ENCODE measurements at regions not wholly inside any gene's neighbourhood (a gene's known extent, or its start where the extent isn't known, plus 50 kb on each side); places are given as distances from the start of the nearest gene placed in this dataset.

DNA sequence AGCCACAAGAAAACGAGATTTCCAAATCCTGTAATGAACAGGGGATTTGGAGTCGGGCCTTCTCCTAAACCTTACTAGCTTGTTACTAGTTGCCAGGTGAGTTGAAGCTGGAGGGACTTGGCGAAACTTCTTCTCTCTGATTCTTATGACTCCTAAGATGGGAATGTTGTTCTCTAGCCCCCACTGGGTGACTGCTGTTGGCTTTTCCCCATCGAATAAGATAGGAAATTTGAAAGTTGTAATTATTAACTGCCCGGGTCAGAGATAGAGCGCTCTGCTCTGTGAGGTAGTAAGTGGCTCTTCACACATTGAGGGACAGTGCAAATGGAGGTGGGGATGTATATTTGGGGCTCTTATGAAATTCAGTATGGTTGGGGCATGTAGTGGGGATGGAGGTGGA lies 111.2 kb upstream of the MBNL2 start:
- H3K27ac ChIP-seq, result no peak overlapping the region
- H3K36me3 ChIP-seq, result no peaks in the 10 kb centered on the region
- no peaks in the 10 kb centered on the region for H3K9me3 ChIP-seq
- H3K27me3 ChIP-seq, result no peaks in the 10 kb centered on the region
- intact Hi-C loops (cut with DNase I; ENCODE audit: low total_unique reads), result loop anchor here (10.0 kb wide), 2 partner anchors 114 to 234 kb away; partner anchors contain the start of gene MBNL2
- H3K4me1 ChIP-seq, result no peaks in the 10 kb centered on the region
- no peak for TF ChIP-seq POLR2AphosphoS5 (IDR thresholded peaks at IDR 0.05)
- TF ChIP-seq, protein P1, sequence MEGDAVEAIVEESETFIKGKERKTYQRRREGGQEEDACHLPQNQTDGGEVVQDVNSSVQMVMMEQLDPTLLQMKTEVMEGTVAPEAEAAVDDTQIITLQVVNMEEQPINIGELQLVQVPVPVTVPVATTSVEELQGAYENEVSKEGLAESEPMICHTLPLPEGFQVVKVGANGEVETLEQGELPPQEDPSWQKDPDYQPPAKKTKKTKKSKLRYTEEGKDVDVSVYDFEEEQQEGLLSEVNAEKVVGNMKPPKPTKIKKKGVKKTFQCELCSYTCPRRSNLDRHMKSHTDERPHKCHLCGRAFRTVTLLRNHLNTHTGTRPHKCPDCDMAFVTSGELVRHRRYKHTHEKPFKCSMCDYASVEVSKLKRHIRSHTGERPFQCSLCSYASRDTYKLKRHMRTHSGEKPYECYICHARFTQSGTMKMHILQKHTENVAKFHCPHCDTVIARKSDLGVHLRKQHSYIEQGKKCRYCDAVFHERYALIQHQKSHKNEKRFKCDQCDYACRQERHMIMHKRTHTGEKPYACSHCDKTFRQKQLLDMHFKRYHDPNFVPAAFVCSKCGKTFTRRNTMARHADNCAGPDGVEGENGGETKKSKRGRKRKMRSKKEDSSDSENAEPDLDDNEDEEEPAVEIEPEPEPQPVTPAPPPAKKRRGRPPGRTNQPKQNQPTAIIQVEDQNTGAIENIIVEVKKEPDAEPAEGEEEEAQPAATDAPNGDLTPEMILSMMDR (IDR thresholded peaks at IDR 0.05), result no peak
- no peak for TF ChIP-seq POLR2A (IDR thresholded peaks at IDR 0.05)
- H3K4me3 ChIP-seq, result no peak overlapping the region
- no peak for DNase-seq (ENCODE audit: low spot score in 2 of 2)

DNA sequence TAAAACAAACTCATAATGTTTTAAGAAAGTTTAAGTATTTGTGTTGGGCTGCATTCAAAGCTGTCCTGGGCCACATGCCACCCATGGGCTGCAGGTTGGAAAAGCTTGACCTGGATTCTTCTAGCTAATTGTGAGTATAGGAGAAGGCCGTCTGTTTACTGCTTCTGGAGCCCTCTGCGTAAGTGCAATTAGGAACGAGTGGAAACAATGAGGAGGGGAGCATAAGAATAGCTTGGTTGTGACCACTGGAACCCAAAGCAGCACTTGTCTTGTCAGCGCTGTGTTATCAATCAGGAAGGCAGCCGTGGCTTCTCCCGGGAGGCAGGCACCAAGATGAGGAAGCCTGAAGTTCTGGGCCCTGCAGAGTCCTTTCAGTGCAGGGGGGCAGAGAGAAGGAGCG lies 110.4 kb upstream of the MBNL2 start:
- Histone ChIP-seq H3K9me3 (no peaks in the 10 kb centered on the region), H3K4me1 (no peaks in the 10 kb centered on the region), H3K36me3 (no peaks in the 10 kb centered on the region), H3K27me3 (no peaks in the 10 kb centered on the region), H3K27ac (no peak overlapping the region), H3K4me3 (no peak overlapping the region)
- no peak for TF ChIP-seq POLR2AphosphoS5 (IDR thresholded peaks at IDR 0.05)
- TF ChIP-seq, protein P1 (IDR thresholded peaks at IDR 0.05), result no peak
- no peak for TF ChIP-seq POLR2A (IDR thresholded peaks at IDR 0.05)
- no peak for DNase-seq (ENCODE audit: low spot score in 2 of 2)
- intact Hi-C loops (cut with DNase I; ENCODE audit: low total_unique reads), result loop anchor here (10.0 kb wide), 2 partner anchors 113 to 233 kb away; partner anchors contain the start of gene MBNL2

DNA sequence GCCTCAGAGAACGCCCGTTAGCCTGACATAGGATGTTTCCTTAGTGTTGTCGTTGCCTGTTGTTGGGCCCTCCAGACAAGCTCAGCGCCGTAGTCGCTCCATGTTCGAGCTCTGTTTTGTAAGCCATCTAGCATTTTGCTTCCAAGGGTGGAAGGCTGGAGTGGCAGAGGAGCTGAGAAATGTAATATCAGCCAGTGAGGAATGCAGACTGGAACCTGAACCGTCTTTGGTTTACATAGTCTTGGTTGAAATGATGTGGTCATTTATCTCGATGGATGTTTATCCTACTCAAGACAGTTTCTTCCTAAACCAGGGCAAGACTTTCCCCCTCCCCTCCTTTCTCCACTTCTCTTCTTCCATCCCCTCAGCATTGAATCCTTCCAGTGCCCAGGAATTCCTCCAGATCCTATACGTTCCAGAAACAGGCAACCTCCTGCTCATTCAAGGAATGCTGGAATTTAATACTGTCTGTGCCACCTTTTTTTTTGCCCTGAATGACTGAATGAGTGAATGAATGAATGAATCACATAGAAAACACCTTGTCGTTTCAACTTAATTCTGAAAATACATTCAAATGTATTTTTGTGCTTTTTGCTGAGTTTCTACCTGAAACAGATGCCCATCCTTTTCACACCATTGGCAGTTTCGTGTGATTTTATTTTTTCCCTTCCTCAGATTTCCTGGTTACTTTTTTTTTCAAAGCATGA lies 109.5 kb upstream of the MBNL2 start:
- TF ChIP-seq, protein P1 (IDR thresholded peaks at IDR 0.05), result no peak
- TF ChIP-seq POLR2A (IDR thresholded peaks at IDR 0.05) (no peak), POLR2AphosphoS5 (IDR thresholded peaks at IDR 0.05) (no peak)
- intact Hi-C loops (cut with DNase I; ENCODE audit: low total_unique reads), result loop anchor here (10.0 kb wide), 2 partner anchors 112 to 232 kb away; partner anchors contain the start of gene MBNL2
- H3K4me1 ChIP-seq, result no peaks in the 10 kb centered on the region
- H3K27me3 ChIP-seq, result no peaks in the 10 kb centered on the region
- no peak overlapping the region for H3K4me3 ChIP-seq
- H3K27ac ChIP-seq, result no peak overlapping the region
- no peak for DNase-seq (ENCODE audit: low spot score in 2 of 2)
- no peaks in the 10 kb centered on the region for H3K36me3 ChIP-seq
- no peaks in the 10 kb centered on the region for H3K9me3 ChIP-seq

DNA sequence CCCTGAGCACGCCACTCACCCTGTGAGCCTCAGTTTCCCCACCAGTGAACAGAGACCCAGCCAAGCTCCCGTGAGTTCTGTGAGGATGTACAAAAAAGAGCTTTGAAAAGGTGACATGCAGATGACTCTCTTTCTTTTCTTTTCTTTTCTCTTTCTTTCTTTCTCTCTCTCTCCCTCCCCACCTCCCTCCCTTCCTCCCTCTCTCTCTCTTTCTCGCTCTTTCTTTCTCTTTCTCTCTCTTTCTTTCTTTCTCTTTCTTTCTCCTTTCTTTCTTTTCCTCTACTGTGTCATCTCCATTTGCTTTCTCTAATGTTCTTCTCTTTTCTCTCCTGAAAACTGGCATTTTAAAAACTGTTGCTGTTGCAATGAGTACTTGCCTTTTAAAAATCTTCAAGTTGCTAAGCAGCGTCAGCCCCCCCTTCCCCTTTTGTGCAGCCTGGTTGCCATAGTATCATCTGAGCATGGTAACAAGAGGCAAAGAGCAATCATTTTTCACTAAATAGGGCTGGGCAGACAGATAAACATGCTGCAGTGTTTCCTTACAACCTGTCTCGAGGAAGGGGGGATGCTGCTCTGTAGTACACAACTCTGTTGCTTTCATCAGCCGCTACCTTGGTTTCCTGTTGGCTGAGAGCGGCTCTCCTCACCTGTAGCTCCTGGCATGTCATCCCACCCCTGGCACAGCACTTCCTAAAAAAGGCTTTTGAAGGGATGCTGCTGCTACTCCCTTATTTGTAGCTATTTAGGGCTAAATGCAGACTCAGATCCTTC lies 108.7 kb upstream of the MBNL2 start:
- no peak for TF ChIP-seq POLR2A (IDR thresholded peaks at IDR 0.05)
- TF ChIP-seq POLR2AphosphoS5 (IDR thresholded peaks at IDR 0.05), result no peak
- TF ChIP-seq, protein P1 (IDR thresholded peaks at IDR 0.05), result no peak
- Histone ChIP-seq H3K4me3 (no peak overlapping the region), H3K36me3 (no peaks in the 10 kb centered on the region), H3K4me1 (no peaks in the 10 kb centered on the region), H3K9me3 (no peaks in the 10 kb centered on the region), H3K27ac (peak overlapping the region in 1 of 2 donors; percentile 32), H3K27me3 (no peaks in the 10 kb centered on the region)
- intact Hi-C loops (cut with DNase I; ENCODE audit: low total_unique reads), result loop anchor here (10.0 kb wide), 2 partner anchors 111 to 231 kb away; partner anchors contain the start of gene MBNL2
- no peak for DNase-seq (ENCODE audit: low spot score in 2 of 2)

DNA sequence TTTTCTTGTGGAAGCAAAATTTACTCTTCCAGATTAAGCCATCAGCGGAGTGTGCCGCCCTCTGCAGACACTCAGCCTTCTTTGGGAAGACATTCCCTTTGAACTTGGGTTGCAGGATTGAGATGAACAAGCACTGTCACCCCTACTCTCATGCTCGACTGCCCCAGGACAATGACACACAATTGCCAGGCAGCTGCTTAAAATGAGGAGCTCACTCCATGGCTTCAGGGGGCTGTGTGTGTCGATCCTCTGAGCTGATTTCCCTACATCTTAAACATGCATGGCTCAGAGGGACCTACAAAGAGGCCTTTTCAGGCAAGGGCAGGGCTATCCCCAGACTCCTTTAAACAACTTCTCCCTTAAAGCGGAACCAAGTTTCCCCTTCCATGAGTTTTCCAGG lies 107.5 kb upstream of the MBNL2 start:
- Histone ChIP-seq H3K27me3 (no peaks in the 10 kb centered on the region), H3K4me3 (no peak overlapping the region), H3K9me3 (no peaks in the 10 kb centered on the region), H3K27ac (peak overlapping the region in 1 of 2 donors; percentile 59), H3K4me1 (no peaks in the 10 kb centered on the region), H3K36me3 (no peaks in the 10 kb centered on the region)
- TF ChIP-seq POLR2A (IDR thresholded peaks at IDR 0.05) (no peak), POLR2AphosphoS5 (IDR thresholded peaks at IDR 0.05) (no peak)
- intact Hi-C loops (cut with DNase I; ENCODE audit: low total_unique reads), result loop anchor here (10.0 kb wide), 2 partner anchors 110 to 230 kb away; partner anchors contain the start of gene MBNL2
- no peak for DNase-seq (ENCODE audit: low spot score in 2 of 2)
